GM13976 (cell line): ENCODE measurements at regions not wholly inside any gene's neighbourhood (a gene's known extent, or its start where the extent isn't known, plus 50 kb on each side); places are given as distances from the start of the nearest gene placed in this dataset.
"Not testable (repeated sequence)": the region's sequence is repeated elsewhere in the genome, so short reads cannot be mapped to it uniquely, and the experiment has no call there.

Source experiments
- DNase-seq: peaks from one replicate; pipeline ENCODE4 v3.0.0; 2012; ENCODE audit warnings: low spot score
- in situ Hi-C: fragments of 300-500 bp; cut with MboI; formaldehyde crosslinking; loops from one replicate; pipeline ENCODE4 v1.12.0; 2022; ENCODE audit warnings: low sequenced_read_pairs, mixed read lengths, inconsistent platforms; ENCODE audit not compliant: unreplicated experiment
- TF ChIP-seq, protein P1 (sequence below): IDR thresholded peaks from 2 replicates; pipeline ENCODE4 v1.5.1; 2012; ENCODE audit warnings: borderline replicate concordance, mild to moderate bottlenecking; ENCODE audit not compliant: insufficient read depth; ENCODE audit errors: extremely low read depth, missing control alignments, control extremely low read depth

DNA sequence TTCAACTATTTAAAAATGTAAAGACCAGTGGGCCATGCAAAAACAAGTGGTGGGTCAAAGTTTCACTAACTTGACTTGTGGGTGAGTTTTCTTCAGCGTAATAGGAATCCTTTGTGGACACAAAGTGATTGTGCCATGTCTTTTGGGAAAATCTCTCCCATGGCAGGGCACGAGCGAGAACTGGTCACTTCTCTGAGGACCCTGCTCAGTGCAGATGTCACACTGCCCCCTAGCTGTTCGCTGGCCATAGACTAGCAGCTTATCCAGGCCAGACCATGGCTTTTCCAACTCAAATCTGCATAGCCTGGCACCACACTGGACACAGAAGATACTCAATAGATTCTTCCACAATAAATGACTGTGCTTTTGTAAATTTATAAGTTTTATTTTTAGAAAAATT is 306.0 kb upstream of the CCL2 start:
- in situ Hi-C loops: no loop called here
- TF ChIP-seq, protein P1, sequence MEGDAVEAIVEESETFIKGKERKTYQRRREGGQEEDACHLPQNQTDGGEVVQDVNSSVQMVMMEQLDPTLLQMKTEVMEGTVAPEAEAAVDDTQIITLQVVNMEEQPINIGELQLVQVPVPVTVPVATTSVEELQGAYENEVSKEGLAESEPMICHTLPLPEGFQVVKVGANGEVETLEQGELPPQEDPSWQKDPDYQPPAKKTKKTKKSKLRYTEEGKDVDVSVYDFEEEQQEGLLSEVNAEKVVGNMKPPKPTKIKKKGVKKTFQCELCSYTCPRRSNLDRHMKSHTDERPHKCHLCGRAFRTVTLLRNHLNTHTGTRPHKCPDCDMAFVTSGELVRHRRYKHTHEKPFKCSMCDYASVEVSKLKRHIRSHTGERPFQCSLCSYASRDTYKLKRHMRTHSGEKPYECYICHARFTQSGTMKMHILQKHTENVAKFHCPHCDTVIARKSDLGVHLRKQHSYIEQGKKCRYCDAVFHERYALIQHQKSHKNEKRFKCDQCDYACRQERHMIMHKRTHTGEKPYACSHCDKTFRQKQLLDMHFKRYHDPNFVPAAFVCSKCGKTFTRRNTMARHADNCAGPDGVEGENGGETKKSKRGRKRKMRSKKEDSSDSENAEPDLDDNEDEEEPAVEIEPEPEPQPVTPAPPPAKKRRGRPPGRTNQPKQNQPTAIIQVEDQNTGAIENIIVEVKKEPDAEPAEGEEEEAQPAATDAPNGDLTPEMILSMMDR: no peak
- no peak for DNase-seq

DNA sequence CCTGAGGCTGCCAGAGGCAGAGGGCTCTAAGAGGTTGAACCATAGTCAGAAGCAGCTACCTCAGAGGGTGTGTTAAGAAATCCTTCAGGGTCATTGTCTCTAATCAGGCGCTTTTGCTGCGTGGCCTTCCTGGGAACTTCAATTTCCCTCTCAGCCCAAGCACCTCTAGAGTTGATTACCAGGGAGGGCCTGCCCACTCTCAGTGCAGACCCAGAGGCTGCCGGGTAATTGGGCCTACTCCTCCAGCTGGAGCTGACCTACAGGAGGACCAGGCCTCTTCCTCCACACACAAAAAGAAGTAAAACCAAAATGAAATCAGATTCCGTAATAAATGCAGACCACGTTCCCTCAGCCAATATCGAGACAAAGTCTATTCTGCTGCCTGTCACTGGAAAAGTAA is 305.0 kb upstream of the CCL2 start:
- DNase-seq: no peak
- TF ChIP-seq, protein P1: no peak
- in situ Hi-C loops: no loop called here

DNA sequence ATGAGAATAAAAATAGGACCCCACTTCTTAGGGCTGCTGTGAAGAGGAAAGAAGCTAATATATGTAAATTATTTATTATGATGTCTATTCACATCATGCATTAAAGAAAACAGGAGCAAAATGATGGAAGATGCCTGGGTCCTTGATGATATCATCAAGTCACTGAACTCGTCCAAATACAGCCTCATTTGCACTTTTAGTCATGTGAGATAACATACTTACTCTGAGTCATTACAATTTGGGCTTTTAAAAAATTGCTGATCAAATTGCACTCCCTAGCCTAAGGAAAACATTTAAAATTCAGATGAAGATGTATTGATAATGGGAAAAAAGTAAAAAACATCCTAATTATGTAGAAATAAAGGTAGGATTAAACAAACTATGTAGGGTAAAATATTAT is 302.7 kb upstream of the CCL2 start:
- in situ Hi-C loops: no loop called here
- DNase-seq: no peak
- TF ChIP-seq, protein P1: no peak

DNA sequence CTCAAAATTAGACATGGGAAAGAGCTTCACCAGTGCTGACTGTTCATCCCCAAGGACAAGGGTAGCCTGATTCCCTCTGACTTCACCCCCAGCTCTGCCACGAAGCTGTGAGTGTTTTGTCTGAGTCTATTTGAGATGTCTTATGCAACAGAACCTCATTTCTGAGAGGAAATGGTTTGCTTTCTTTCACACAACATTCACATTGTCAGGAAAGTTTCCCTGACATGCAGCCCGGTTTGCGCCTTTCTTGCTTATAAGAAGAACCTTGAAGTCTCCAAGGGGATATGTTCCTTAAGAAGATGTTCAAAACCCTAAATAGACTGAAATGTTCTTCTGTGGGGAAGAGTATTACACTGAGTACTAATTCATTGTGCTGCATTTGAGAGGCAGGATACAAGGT is 300.5 kb upstream of the CCL2 start:
- in situ Hi-C loops: no loop called here
- TF ChIP-seq, protein P1: no peak
- DNase-seq: no peak

DNA sequence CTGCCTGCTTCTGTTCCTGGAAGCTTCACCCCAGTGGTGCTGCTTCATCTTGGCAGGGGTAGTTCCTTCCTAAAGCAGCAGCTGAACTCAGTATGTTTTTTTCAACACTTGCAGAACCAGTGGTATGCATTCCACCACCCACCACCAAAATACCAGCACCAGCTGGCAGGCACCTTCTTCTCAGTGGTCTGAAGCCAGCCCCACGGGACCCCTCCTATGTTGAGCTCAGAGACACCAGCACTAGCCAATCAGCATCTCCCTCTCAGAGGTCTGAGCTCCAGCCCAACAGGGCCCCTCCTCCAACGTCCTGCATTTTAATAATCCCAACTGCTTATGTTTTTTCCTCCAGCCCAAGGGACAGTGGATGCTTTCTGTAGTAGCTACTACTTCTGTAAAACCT is 299.6 kb upstream of the CCL2 start:
- in situ Hi-C loops: no loop called here
- TF ChIP-seq, protein P1: no peak

DNA sequence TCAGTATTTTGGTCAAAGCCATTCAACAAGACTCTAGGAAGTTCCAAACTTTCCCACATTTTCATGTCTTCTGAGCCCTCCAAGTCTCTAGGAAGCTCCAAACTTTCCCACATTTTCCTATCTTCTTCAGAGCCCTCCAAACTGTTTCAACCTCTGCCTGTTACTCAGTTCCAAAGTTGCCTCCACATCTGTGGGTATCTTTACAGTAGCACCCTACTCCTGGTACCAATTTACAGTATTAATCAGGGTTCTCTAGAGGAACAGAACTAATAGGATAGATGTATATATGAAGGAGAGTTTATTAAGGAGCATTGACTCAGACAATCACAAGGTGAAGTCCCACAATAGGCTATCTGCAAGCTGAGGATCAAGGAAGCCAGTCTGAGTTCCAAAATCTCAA is 296.0 kb upstream of the CCL2 start:
- in situ Hi-C loops, DNase-seq: not testable (repeated sequence)

More for the DNA sequence above, 299.6 kb upstream of the CCL2 start:
- DNase-seq: no peak

DNA sequence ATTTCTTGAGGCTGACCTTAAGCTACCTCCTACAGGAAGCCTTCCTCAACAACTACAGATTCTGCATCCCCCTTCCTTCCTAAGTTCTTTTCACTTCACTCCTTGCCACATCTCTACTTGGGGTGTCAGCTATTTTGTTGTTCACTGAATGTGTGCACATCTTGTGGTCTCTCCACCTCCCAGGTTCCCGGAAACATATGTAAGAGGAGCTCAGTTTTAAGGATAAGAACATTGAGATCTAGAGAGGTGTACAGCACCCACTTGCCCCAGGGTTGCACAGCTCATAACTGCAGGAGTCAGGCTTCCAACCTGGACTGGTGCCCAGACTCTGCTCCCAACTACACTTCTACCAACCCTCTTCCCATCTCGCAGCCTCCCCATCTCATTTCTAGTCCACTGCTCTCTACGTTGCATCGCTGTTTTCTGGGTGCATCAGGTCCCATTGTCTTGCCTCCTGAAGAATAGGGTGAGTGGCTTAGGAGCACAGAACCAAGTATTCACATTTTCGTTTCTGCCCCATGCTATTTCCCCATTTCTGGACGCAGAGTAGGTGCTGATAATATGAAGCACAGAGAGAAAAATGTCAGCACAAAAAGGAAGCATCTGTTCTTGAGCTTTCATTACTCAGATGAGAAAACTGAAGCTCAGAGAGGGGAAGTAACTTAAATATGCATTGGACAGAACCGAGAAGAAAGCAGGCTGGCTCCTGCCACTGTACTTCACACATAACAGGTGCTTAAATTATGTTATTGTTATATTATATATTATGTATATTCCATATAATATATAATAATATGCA is 292.0 kb upstream of the CCL2 start:
- TF ChIP-seq, protein P1: no peak
- no peak for DNase-seq
- in situ Hi-C loops: no loop called here
